ENCODE measurements at regions not wholly inside any gene's neighbourhood (a gene's known extent, or its start where the extent isn't known, plus 50 kb on each side); places are given as distances from the start of the nearest gene placed in this dataset.
A peak's percentile ranks its signal among the peaks of the same experiment; 100 is the strongest.

- TF ChIP-seq CTCF (IDR thresholded peaks at IDR 0.05; ENCODE audit: control insufficient read depth, extremely low read depth, insufficient read depth), result no peak
- DNase-seq (ENCODE audit: low read depth), result no peak
- H3K4me3 ChIP-seq (ENCODE audit: low read depth, low read length), result no peak overlapping the region
Measured at GRCh38 chr7:17598846-17599245, 300.4 kb downstream of the AHR start.

GRCh38 chr7:17599733-17600339 lies 301.4 kb downstream of the AHR start:
- no peak overlapping the region for H3K4me3 ChIP-seq (ENCODE audit: low read depth, low read length)
- TF ChIP-seq CTCF (IDR thresholded peaks at IDR 0.05; ENCODE audit: control insufficient read depth, extremely low read depth, insufficient read depth), result no peak
- DNase-seq (ENCODE audit: low read depth), result no peak

DNA sequence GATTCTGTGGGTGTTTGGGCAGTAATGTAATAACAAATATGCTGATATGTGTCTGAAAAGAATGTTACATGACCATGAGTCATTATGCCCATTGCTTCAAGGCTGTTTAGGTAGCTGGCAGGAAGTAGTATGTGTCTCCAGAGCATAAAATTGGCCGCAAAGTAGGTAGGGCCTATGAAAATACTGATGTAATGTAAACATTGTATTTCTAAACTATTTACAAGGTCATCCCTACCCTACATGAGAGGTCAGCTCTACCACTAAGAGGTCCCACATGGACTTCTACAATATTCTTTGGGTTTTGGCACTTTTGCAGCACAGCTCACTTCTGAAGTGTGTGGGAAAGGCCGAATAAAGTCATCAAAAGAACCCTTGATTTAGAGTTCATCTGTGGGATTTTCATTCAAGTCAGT lies 301.9 kb downstream of the AHR start:
- peak; percentile 37 for DNase-seq (ENCODE audit: low read depth)
- no peak for TF ChIP-seq CTCF (IDR thresholded peaks at IDR 0.05; ENCODE audit: control insufficient read depth, extremely low read depth, insufficient read depth)

DNA sequence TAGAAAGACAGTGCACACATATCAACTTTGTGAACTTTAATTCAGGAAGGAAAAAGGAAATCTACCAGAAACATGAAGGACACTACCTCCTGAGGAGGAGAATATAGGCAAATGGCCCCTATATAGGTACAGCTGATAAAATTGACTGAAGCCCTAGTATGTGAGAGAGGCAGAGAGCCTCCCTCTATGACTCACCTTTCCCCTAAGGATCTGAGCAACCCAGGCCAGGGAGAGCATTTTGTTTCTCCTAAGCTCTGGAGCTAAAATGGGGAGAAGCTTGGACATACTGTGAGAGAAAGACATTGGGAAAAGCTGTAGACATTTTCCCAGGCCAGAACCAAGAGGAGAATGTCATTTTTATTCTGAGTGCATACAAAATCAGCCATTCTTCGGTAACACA lies 303.5 kb downstream of the AHR start:
- TF ChIP-seq CTCF (IDR thresholded peaks at IDR 0.05; ENCODE audit: control insufficient read depth, extremely low read depth, insufficient read depth), result no peak
- DNase-seq (ENCODE audit: low read depth), result no peak

More for the DNA sequence above, 301.9 kb downstream of the AHR start:
- no peak overlapping the region for H3K4me3 ChIP-seq (ENCODE audit: low read depth, low read length)

GRCh38 chr7:17608114-17608833 lies 309.8 kb downstream of the AHR start:
- H3K4me3 ChIP-seq (ENCODE audit: low read depth, low read length), result no peak overlapping the region
- no peak for TF ChIP-seq CTCF (IDR thresholded peaks at IDR 0.05; ENCODE audit: control insufficient read depth, extremely low read depth, insufficient read depth)
- no peak for DNase-seq (ENCODE audit: low read depth)

More for the DNA sequence above, 303.5 kb downstream of the AHR start:
- H3K4me3 ChIP-seq (ENCODE audit: low read depth, low read length), result no peak overlapping the region

DNA sequence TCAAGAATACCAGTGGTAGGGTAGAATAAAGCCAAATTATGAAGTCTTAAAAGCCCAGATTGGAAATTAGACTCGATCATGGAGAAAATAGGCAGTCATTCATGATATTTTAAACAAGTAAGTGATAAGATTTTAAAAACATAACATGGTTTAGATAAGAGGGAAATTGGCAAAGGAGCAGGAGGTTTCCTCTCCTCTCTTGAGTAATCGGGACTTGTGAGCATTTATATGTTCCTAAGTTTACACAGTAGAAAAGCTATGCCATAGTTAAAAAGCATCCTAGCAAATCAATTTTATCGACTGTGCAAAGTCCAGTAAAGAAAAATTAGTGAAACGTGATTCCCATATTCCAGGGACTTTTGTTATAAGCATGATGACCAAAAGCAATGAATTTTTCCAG lies 313.2 kb downstream of the AHR start:
- no peak overlapping the region for H3K4me3 ChIP-seq (ENCODE audit: low read depth, low read length)
- no peak for TF ChIP-seq CTCF (IDR thresholded peaks at IDR 0.05; ENCODE audit: control insufficient read depth, extremely low read depth, insufficient read depth)
- no peak for DNase-seq (ENCODE audit: low read depth)
